Mesodermal cell (in vitro differentiated cells): ENCODE measurements at regions not wholly inside any gene's neighbourhood (a gene's known extent, or its start where the extent isn't known, plus 50 kb on each side); places are given as distances from the start of the nearest gene placed in this dataset.
A peak's percentile ranks its signal among the peaks of the same experiment; 100 is the strongest.

Source experiments
- H3K27ac ChIP-seq: 2 replicates; pipeline ENCODE4 v1.7.0; 2013; ENCODE audit warnings: mild to moderate bottlenecking, low read depth, low read length, moderate library complexity; ENCODE audit not compliant: severe bottlenecking
- H3K36me3 ChIP-seq: 2 replicates; pipeline ENCODE4 v1.7.1; 2013; ENCODE audit warnings: mild to moderate bottlenecking, low read length, moderate library complexity; ENCODE audit not compliant: control insufficient read depth, insufficient read depth
- H3K4me1 ChIP-seq: one replicate; pipeline ENCODE4 v1.7.1; 2013; ENCODE audit warnings: mild to moderate bottlenecking, low read length; ENCODE audit not compliant: insufficient read depth, control insufficient read depth, poor library complexity, severe bottlenecking
- H3K4me3 ChIP-seq: 2 replicates; pipeline ENCODE4 v1.7.0; 2013; ENCODE audit warnings: low read length, control low read depth, mild to moderate bottlenecking; ENCODE audit not compliant: insufficient read depth, poor library complexity, severe bottlenecking; ENCODE audit errors: extremely low read depth
- H3K9me3 ChIP-seq: 2 replicates; pipeline ENCODE4 v1.7.1; 2013; ENCODE audit warnings: mild to moderate bottlenecking, low read length, moderate library complexity; ENCODE audit not compliant: control insufficient read depth
- WGBS, 2 experiments: methylation state at CpG; one replicate each; pipeline ENCODE4 v1.1.5; 2013; ENCODE audit warnings: missing lambda C conversion rate in 2 of 2; ENCODE audit not compliant: insufficient coverage in 2 of 2; 5-methylcytosine and 5-hydroxymethylcytosine counted together

GRCh38 chr2:146597291-146597690 lies 1247.5 kb upstream of the ACVR2A start:
- Histone ChIP-seq H3K36me3 (no peaks in the 10 kb centered on the region), H3K27ac (no peak overlapping the region), H3K9me3 (no peaks in the 10 kb centered on the region), H3K4me3 (no peak overlapping the region), H3K4me1 (peaks cover 4% of the 10 kb centered on the region)

GRCh38 chr2:146591908-146592307 lies 1252.9 kb upstream of the ACVR2A start:
- H3K9me3 ChIP-seq, result no peaks in the 10 kb centered on the region
- no peaks in the 10 kb centered on the region for H3K4me1 ChIP-seq
- no peak overlapping the region for H3K27ac ChIP-seq
- no peaks in the 10 kb centered on the region for H3K36me3 ChIP-seq
- WGBS, 2 experiments, result 93 to 100% methylated on average over 3 of the region's 4 CpGs
- H3K4me3 ChIP-seq, result no peak overlapping the region

GRCh38 chr2:146587291-146587713 lies 1257.5 kb upstream of the ACVR2A start:
- Histone ChIP-seq H3K4me3 (no peak overlapping the region), H3K9me3 (no peaks in the 10 kb centered on the region), H3K36me3 (no peaks in the 10 kb centered on the region), H3K27ac (no peak overlapping the region), H3K4me1 (no peaks in the 10 kb centered on the region)
- 95 to 98% methylated on average over 38 of the region's 38 CpGs for WGBS, 2 experiments

GRCh38 chr2:146584316-146584715 lies 1260.5 kb upstream of the ACVR2A start:
- Histone ChIP-seq H3K9me3 (no peaks in the 10 kb centered on the region), H3K36me3 (no peaks in the 10 kb centered on the region), H3K27ac (no peak overlapping the region), H3K4me3 (no peak overlapping the region), H3K4me1 (peaks cover 4% of the 10 kb centered on the region)
- no CpG with 5 or more reads among the region's 2 CpGs for WGBS, 2 experiments

- WGBS, 2 experiments, result no CpG with 5 or more reads among the region's 1 CpG
- Histone ChIP-seq H3K9me3 (no peaks in the 10 kb centered on the region), H3K4me3 (no peak overlapping the region), H3K36me3 (no peaks in the 10 kb centered on the region), H3K4me1 (peaks cover 10% of the 10 kb centered on the region), H3K27ac (peak overlapping the region; percentile 67)
Measured at GRCh38 chr2:146579147-146579930, 1265.5 kb upstream of the ACVR2A start.

- Histone ChIP-seq H3K4me1 (peaks cover 10% of the 10 kb centered on the region), H3K27ac (no peak overlapping the region), H3K4me3 (no peak overlapping the region), H3K36me3 (no peaks in the 10 kb centered on the region), H3K9me3 (no peaks in the 10 kb centered on the region)
- 100% methylated on average over 1 to 2 of the region's 8 CpGs for WGBS, 2 experiments
Measured at GRCh38 chr2:146576339-146577111, 1268.3 kb upstream of the ACVR2A start.

GRCh38 chr2:146572598-146572997 lies 1272.2 kb upstream of the ACVR2A start:
- WGBS, 2 experiments, result 40 to 60% methylated on average over 1 of the region's 1 CpG
- Histone ChIP-seq H3K4me3 (no peak overlapping the region), H3K4me1 (no peaks in the 10 kb centered on the region), H3K27ac (no peak overlapping the region), H3K36me3 (no peaks in the 10 kb centered on the region), H3K9me3 (no peaks in the 10 kb centered on the region)

GRCh38 chr2:146561996-146562395 lies 1282.8 kb upstream of the ACVR2A start:
- no peak overlapping the region for H3K4me3 ChIP-seq
- no peaks in the 10 kb centered on the region for H3K9me3 ChIP-seq
- H3K36me3 ChIP-seq, result no peaks in the 10 kb centered on the region
- H3K27ac ChIP-seq, result no peak overlapping the region
- 100% methylated on average over 1 of the region's 1 CpG for WGBS, 2 experiments
- H3K4me1 ChIP-seq, result no peaks in the 10 kb centered on the region

GRCh38 chr2:146547236-146547635 lies 1297.6 kb upstream of the ACVR2A start:
- Histone ChIP-seq H3K9me3 (no peaks in the 10 kb centered on the region), H3K4me3 (no peak overlapping the region), H3K27ac (no peak overlapping the region), H3K4me1 (no peaks in the 10 kb centered on the region), H3K36me3 (no peaks in the 10 kb centered on the region)
- WGBS, 2 experiments, result 89 to 91% methylated on average over 5 to 6 of the region's 6 CpGs

- Histone ChIP-seq H3K27ac (no peak overlapping the region), H3K4me1 (no peaks in the 10 kb centered on the region), H3K9me3 (no peaks in the 10 kb centered on the region), H3K36me3 (no peaks in the 10 kb centered on the region), H3K4me3 (no peak overlapping the region)
- 89 to 92% methylated on average over 5 of the region's 5 CpGs for WGBS, 2 experiments
Measured at GRCh38 chr2:146544701-146545100, 1300.1 kb upstream of the ACVR2A start.

- no peak overlapping the region for H3K27ac ChIP-seq
- H3K9me3 ChIP-seq, result no peaks in the 10 kb centered on the region
- no CpG with 5 or more reads among the region's 1 CpG for WGBS, 2 experiments
Measured at GRCh38 chr2:146541896-146542295, 1302.9 kb upstream of the ACVR2A start.

More at GRCh38 chr2:146541896-146542295, 1302.9 kb upstream of the ACVR2A start:
- H3K4me1 ChIP-seq, result no peaks in the 10 kb centered on the region
- no peaks in the 10 kb centered on the region for H3K36me3 ChIP-seq
- no peak overlapping the region for H3K4me3 ChIP-seq
